Stimulated activated CD4-positive, alpha-beta T cell treated with anti-CD3 and anti-CD28 coated beads, Interleukin-4, amount 100 ng/mL, for 4 hours (primary cell): ENCODE measurements at regions not wholly inside any gene's neighbourhood (a gene's known extent, or its start where the extent isn't known, plus 50 kb on each side); places are given as distances from the start of the nearest gene placed in this dataset.
A peak's percentile ranks its signal among the peaks of the same experiment; 100 is the strongest.

Experiments
- DNase-seq, 2 experiments: peaks; one replicate each; pipeline ENCODE4 v3.0.0-alpha.2; 2020

GRCh38 chr2:7476371-7476770 is 559.2 kb downstream of the RNF144A start:
- DNase-seq, result no peak

GRCh38 chr2:7479603-7480002 is 562.4 kb downstream of the RNF144A start:
- DNase-seq, result no peak

GRCh38 chr2:7480431-7480830 is 563.2 kb downstream of the RNF144A start:
- DNase-seq, result peak in 1 of 2 experiments; percentile 10

GRCh38 chr2:7490672-7491071 is 573.5 kb downstream of the RNF144A start:
- DNase-seq, result no peak

- DNase-seq, result no peak
Observed at GRCh38 chr2:7492719-7493118, 575.5 kb downstream of the RNF144A start.

GRCh38 chr2:7497178-7497577 is 580.0 kb downstream of the RNF144A start:
- no peak for DNase-seq

GRCh38 chr2:7499018-7499417 is 581.8 kb downstream of the RNF144A start:
- no peak for DNase-seq

- DNase-seq, result no peak
Observed at GRCh38 chr2:7502336-7502735, 585.1 kb downstream of the RNF144A start.

GRCh38 chr2:7508296-7508943 is 591.2 kb downstream of the RNF144A start:
- no peak for DNase-seq

- DNase-seq, result no peak
Observed at GRCh38 chr2:7510353-7510752, 593.1 kb downstream of the RNF144A start.

GRCh38 chr2:7513834-7514233 is 596.6 kb downstream of the RNF144A start:
- no peak for DNase-seq

- no peak for DNase-seq
Observed at GRCh38 chr2:7515327-7515726, 598.1 kb downstream of the RNF144A start.

GRCh38 chr2:7516484-7517063 is 599.4 kb downstream of the RNF144A start:
- no peak for DNase-seq

GRCh38 chr2:7517088-7517487 is 599.9 kb downstream of the RNF144A start:
- no peak for DNase-seq

GRCh38 chr2:7517851-7518250 is 600.6 kb downstream of the RNF144A start:
- DNase-seq, result no peak

GRCh38 chr2:7523481-7524120 is 606.4 kb downstream of the RNF144A start:
- DNase-seq, result no peak

GRCh38 chr2:7524195-7524594 is 607.0 kb downstream of the RNF144A start:
- DNase-seq, result no peak

GRCh38 chr2:7525746-7526145 is 608.5 kb downstream of the RNF144A start:
- DNase-seq, result no peak

GRCh38 chr2:7527165-7527722 is 610.0 kb downstream of the RNF144A start:
- no peak for DNase-seq

- DNase-seq, result no peak
Observed at GRCh38 chr2:7530001-7530400, 612.8 kb downstream of the RNF144A start.

GRCh38 chr2:7539077-7539476 is 621.9 kb downstream of the RNF144A start:
- no peak for DNase-seq

- no peak for DNase-seq
Observed at GRCh38 chr2:7539760-7540159, 622.5 kb downstream of the RNF144A start.

GRCh38 chr2:7552825-7553570 is 635.8 kb downstream of the RNF144A start:
- no peak for DNase-seq
